Hepatocyte (in vitro differentiated cells): ENCODE measurements at regions not wholly inside any gene's neighbourhood (a gene's known extent, or its start where the extent isn't known, plus 50 kb on each side); places are given as distances from the start of the nearest gene placed in this dataset.

ENCODE experiments used
- CTCF ChIP-seq: fragments of 200-600 bp; sonication (generic); IDR thresholded peaks from 2 replicates; pipeline ENCODE4 v1.5.1; 2016; ENCODE audit warnings: antibody characterized with exemption, mild to moderate bottlenecking; ENCODE audit not compliant: poor library complexity
- EZH2 ChIP-seq: fragments of 200-600 bp; sonication (generic); IDR thresholded peaks from 2 replicates; pipeline ENCODE4 v1.6.1; 2016; ENCODE audit warnings: antibody characterized with exemption, mild to moderate bottlenecking, borderline replicate concordance

- TF ChIP-seq EZH2, result no peak
- no peak for TF ChIP-seq CTCF
Observed at GRCh38 chr1:221576268-221576667, 165.6 kb downstream of the DUSP10 start.
